ENCODE measurements at regions not wholly inside any gene's neighbourhood (a gene's known extent, or its start where the extent isn't known, plus 50 kb on each side); places are given as distances from the start of the nearest gene placed in this dataset.

DNA sequence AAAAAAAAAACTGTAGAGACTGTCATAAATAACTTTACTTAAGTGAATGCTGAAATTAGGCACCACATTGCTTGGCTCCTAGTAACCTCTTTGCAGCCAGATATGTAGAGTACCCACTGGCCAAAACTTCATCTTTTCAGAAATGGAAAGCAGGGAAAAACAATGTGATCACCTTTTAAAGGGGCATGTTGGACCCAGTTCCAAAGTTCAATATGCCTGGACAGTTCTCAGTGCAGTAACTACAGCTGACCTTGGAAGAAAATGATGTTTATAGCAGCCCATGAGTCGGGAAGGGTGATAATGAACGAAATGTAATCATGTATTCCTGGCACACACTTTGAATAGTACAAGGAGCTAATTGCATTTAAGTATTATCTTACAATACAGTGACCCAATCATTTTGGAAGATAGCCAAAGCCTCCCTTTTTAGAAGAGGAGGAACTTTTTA is 93.6 kb upstream of the TAB2 start:
- H3K4me3 ChIP-seq (ENCODE audit: low read depth, low read length): no peak overlapping the region
- TF ChIP-seq, protein P1, sequence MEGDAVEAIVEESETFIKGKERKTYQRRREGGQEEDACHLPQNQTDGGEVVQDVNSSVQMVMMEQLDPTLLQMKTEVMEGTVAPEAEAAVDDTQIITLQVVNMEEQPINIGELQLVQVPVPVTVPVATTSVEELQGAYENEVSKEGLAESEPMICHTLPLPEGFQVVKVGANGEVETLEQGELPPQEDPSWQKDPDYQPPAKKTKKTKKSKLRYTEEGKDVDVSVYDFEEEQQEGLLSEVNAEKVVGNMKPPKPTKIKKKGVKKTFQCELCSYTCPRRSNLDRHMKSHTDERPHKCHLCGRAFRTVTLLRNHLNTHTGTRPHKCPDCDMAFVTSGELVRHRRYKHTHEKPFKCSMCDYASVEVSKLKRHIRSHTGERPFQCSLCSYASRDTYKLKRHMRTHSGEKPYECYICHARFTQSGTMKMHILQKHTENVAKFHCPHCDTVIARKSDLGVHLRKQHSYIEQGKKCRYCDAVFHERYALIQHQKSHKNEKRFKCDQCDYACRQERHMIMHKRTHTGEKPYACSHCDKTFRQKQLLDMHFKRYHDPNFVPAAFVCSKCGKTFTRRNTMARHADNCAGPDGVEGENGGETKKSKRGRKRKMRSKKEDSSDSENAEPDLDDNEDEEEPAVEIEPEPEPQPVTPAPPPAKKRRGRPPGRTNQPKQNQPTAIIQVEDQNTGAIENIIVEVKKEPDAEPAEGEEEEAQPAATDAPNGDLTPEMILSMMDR (IDR thresholded peaks at IDR 0.05; ENCODE audit: insufficient read depth, low read length): no peak
- DNase-seq (ENCODE audit: low read depth): no peak

DNA sequence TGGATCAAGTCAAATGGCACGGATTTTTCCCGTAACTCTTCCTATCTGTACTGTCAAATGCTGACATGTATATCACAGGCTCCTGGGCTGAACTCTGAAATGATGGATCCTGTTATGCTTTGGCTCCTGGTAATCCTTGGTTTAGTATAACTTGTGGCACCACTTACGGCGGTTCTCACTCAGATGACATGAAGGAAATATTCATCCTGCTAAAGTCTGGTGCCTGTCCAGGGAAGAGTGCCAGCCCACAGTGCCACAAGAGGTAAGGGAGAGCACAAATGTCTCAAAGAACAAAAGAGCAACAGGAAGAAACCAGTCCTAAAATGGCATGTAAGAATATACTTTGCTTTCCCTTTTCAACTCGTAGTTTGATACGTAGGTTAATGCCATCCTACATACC is 93.1 kb upstream of the TAB2 start:
- TF ChIP-seq, protein P1 (IDR thresholded peaks at IDR 0.05; ENCODE audit: insufficient read depth, low read length): no peak
- H3K4me3 ChIP-seq (ENCODE audit: low read depth, low read length): no peak overlapping the region
- DNase-seq (ENCODE audit: low read depth): no peak

DNA sequence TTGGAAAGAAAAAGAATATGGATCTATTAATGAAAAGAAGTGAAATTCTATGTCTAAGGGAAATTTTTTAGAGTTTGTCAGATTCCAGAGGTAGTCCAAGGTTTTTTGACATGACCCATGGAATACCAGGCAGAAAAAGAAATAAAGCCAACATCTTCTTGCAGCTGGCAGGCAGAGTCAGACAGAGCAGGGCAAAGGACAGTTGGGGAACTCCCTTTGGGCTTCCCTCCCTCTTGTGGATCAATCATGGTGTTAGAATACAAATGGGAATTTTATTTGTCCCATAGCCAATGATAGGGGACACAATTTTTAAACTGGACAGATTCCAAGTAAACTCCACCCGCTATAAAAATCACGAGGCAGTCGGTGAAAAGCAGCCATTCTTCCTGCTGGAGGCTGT is 92.1 kb upstream of the TAB2 start:
- no peak overlapping the region for H3K4me3 ChIP-seq (ENCODE audit: low read depth, low read length)
- TF ChIP-seq, protein P1 (IDR thresholded peaks at IDR 0.05; ENCODE audit: insufficient read depth, low read length): no peak
- no peak for DNase-seq (ENCODE audit: low read depth)

DNA sequence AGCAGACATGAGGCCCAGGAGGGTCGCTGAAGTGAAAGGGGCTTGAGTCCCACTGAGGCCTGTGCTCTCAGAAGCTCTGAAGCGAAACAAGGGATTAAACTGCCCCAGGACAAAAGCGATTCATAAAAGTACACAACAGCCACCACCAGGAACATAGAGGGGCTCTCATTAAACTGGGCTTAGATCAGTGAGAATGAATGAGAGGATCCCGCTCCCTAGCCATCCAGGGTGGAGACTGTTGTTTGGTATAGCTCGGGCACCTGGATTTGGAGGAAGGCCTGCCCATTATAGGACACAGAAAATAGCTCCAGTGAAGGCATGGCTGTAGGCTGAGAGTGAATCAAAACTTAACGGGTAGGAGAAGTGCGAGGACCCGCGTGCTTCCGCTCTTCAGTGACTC is 91.6 kb upstream of the TAB2 start:
- TF ChIP-seq, protein P1 (IDR thresholded peaks at IDR 0.05; ENCODE audit: insufficient read depth, low read length): no peak
- no peak for DNase-seq (ENCODE audit: low read depth)
- no peak overlapping the region for H3K4me3 ChIP-seq (ENCODE audit: low read depth, low read length)

DNA sequence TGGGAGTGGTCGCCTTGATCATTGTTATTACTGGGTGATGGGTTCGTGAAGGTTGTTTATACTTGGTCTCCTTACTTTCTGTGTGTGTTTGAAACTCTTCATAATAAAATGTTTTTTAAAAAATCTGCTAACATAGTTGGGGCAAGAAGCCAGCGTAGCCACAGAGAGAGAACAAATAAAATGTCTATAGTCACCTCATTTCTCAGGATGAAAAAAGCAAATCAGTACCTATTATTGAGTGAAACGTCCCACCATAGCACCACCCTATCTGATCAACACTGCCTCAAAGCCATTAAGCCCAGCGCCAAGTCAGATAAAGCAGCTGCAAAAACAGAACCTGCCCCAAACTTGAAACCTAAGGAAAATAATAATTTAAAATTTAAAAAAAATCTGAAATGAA is 89.7 kb upstream of the TAB2 start:
- H3K4me3 ChIP-seq (ENCODE audit: low read depth, low read length): no peak overlapping the region
- no peak for DNase-seq (ENCODE audit: low read depth)
- TF ChIP-seq, protein P1 (IDR thresholded peaks at IDR 0.05; ENCODE audit: insufficient read depth, low read length): no peak

DNA sequence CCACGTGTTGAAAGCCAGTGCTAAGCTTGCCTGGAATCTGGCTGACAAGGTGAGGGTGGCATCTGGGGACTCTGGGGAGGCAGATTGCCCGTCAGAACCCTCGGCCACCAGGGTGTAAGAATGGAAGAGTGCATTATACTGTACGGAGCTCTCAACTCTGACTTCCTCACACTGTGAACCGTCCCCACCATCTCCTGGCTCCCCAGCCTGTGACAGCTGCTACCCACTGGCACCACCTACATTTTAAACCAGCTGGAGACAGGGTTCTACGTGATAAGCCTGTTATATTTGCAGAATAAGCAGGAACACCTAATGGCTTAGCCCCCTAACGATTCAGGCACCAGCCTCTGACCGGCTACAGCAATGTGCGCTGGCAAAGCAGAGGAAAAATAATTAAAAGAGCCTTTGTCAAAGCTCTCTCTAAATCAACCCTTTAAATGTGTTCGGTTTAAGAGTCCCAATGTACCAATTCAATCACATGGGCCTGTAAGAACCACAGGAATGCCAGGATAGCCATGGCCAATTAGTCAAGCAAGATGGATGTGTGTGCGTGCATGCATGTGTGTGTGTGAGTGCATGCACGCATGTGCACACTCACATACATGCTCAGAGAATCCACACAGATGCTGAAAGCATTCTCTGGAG is 89.1 kb upstream of the TAB2 start:
- TF ChIP-seq, protein P1 (IDR thresholded peaks at IDR 0.05; ENCODE audit: insufficient read depth, low read length): no peak
- no peak overlapping the region for H3K4me3 ChIP-seq (ENCODE audit: low read depth, low read length)
- DNase-seq (ENCODE audit: low read depth): no peak

DNA sequence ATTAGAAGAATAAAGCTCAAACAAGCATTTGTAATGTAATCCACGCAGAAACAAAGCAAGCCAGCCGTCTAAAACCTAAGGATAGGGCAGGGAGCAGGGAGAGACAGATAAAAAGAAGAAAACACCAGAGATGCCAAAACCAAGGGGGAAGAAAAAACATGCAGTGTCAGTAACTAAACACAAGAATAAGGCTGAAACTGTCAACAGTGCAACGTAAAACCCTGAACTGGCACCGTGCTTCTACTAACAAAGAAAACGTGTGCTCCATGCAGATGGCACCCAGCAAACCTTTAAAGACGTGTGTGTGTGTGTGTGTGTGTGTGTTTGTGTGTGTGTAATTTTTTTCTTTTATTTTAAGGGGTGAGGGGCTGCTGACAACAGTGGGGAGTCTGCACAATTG is 88.4 kb upstream of the TAB2 start:
- H3K4me3 ChIP-seq (ENCODE audit: low read depth, low read length): no peak overlapping the region
- TF ChIP-seq, protein P1 (IDR thresholded peaks at IDR 0.05; ENCODE audit: insufficient read depth, low read length): no peak
- no peak for DNase-seq (ENCODE audit: low read depth)
